CD14-positive monocyte (primary cell): ENCODE measurements at regions not wholly inside any gene's neighbourhood (a gene's known extent, or its start where the extent isn't known, plus 50 kb on each side); places are given as distances from the start of the nearest gene placed in this dataset.

Source experiments
- DNase-seq, 3 donors: peaks; one replicate each; pipeline ENCODE4 v3.0.0-alpha.2; 2011 to 2022
- H2AFZ ChIP-seq: 2 replicates; pipeline ENCODE4 v1.6.0; 2012; ENCODE audit warnings: mild to moderate bottlenecking, low read depth, low read length, inconsistent platforms; ENCODE audit not compliant: insufficient read depth, poor library complexity, severe bottlenecking
- H3K27ac ChIP-seq, 2 donors: 1 replicate in 1 of 2; 2 replicates in 1 of 2; pipeline ENCODE4 v1.5.1; 2012 to 2013; ENCODE audit warnings: low read length in 2 of 2, control low read depth in 1 of 2, inconsistent platforms in 1 of 2, low read depth in 1 of 2, mild to moderate bottlenecking in 1 of 2
- H3K27me3 ChIP-seq, 2 donors: one replicate each; pipeline versions ENCODE4 v1.6.0 to v1.6.1; 2011 to 2013; ENCODE audit warnings: low read length in 2 of 2; ENCODE audit not compliant: control insufficient read depth in 2 of 2, insufficient read depth in 2 of 2
- H3K36me3 ChIP-seq, 2 donors: replicated peaks in 1 of 2; 1 replicate in 1 of 2; 2 replicates in 1 of 2; pipeline versions ENCODE4 v1.5.1 to v1.6.1; 2012 to 2013; ENCODE audit warnings: low read length in 2 of 2, control low read depth in 1 of 2, inconsistent platforms in 1 of 2, mild to moderate bottlenecking in 1 of 2; ENCODE audit not compliant: insufficient read depth in 2 of 2, control insufficient read depth in 1 of 2
- H3K4me1 ChIP-seq, 2 donors: 1 replicate in 1 of 2; 2 replicates in 1 of 2; pipeline versions ENCODE4 v1.5.1 to v1.6.1; 2012 to 2013; ENCODE audit warnings: low read length in 2 of 2, control low read depth in 1 of 2, inconsistent platforms in 1 of 2, mild to moderate bottlenecking in 1 of 2, moderate library complexity in 1 of 2; ENCODE audit not compliant: insufficient read depth in 2 of 2, control insufficient read depth in 1 of 2
- H3K4me2 ChIP-seq: replicated peaks from 2 replicates; pipeline ENCODE3; 2012; ENCODE audit warnings: low read length, moderate library complexity, mild to moderate bottlenecking; ENCODE audit not compliant: poor library complexity, severe bottlenecking; ENCODE audit errors: extremely low read depth
- H3K4me3 ChIP-seq, 3 experiments: fragments of 200-600 bp in 1 of 3; sonication (generic) in 1 of 3; replicated peaks in 1 of 3; 1 replicate in 2 of 3; 2 replicates in 1 of 3; pipeline ENCODE4 v1.5.1; 2011 to 2013; ENCODE audit warnings: low read length in 3 of 3, mild to moderate bottlenecking in 3 of 3, control low read depth in 2 of 3, low read depth in 2 of 3, inconsistent platforms in 1 of 3, moderate library complexity in 1 of 3
- H3K79me2 ChIP-seq: 2 replicates; pipeline ENCODE4 v1.6.0; 2012; ENCODE audit warnings: mild to moderate bottlenecking, control low read depth, inconsistent platforms, low read length, moderate library complexity; ENCODE audit not compliant: insufficient read depth
- H3K9ac ChIP-seq: 2 replicates; pipeline ENCODE4 v1.6.0; 2017; ENCODE audit warnings: low read length, mild to moderate bottlenecking; ENCODE audit not compliant: insufficient read depth, poor library complexity, severe bottlenecking
- H3K9me3 ChIP-seq, 2 donors: replicated peaks in 1 of 2; 1 replicate in 1 of 2; 2 replicates in 1 of 2; pipeline versions ENCODE4 v1.5.1 to v1.6.1; 2012 to 2013; ENCODE audit warnings: low read length in 2 of 2, control low read depth in 1 of 2; ENCODE audit not compliant: control insufficient read depth in 1 of 2, insufficient read depth in 1 of 2
- H4K20me1 ChIP-seq: 2 replicates; pipeline ENCODE4 v1.6.0; 2012; ENCODE audit warnings: mild to moderate bottlenecking, low read length, control low read depth, moderate library complexity; ENCODE audit not compliant: insufficient read depth
- H3K27ac Mint-ChIP-seq, 7 donors: one replicate each; pipeline ENCODE4 v1.8.0; 2020; ENCODE audit warnings: mild to moderate bottlenecking in 7 of 7, mixed read lengths in 7 of 7, moderate library complexity in 6 of 7, inconsistent platforms in 2 of 7
- H3K27me3 Mint-ChIP-seq, 3 donors: one replicate each; pipeline ENCODE4 v1.8.0; 2021 to 2022; ENCODE audit warnings: low read depth in 3 of 3, mild to moderate bottlenecking in 3 of 3, mixed read lengths in 3 of 3, moderate library complexity in 3 of 3, inconsistent platforms in 1 of 3
- H3K36me3 Mint-ChIP-seq, 2 donors: one replicate each; pipeline ENCODE4 v1.8.0; 2020; ENCODE audit warnings: mixed read lengths in 2 of 2, inconsistent platforms in 1 of 2, mild to moderate bottlenecking in 1 of 2
- H3K4me1 Mint-ChIP-seq: one replicate; pipeline ENCODE4 v1.8.0; 2020; ENCODE audit warnings: mild to moderate bottlenecking, mixed read lengths
- H3K4me3 Mint-ChIP-seq, 2 donors: one replicate each; pipeline ENCODE4 v1.8.0; 2020; ENCODE audit warnings: mild to moderate bottlenecking in 2 of 2, mixed read lengths in 2 of 2, moderate library complexity in 1 of 2
- H3K9me3 Mint-ChIP-seq, 7 donors: one replicate each; pipeline ENCODE4 v1.8.0; 2020 to 2022; ENCODE audit warnings: mixed read lengths in 7 of 7, mild to moderate bottlenecking in 6 of 7, moderate library complexity in 6 of 7, inconsistent platforms in 2 of 7
- WGBS: methylation state at CpG from one replicate; pipeline ENCODE4 v1.1.5; 2013; ENCODE audit warnings: missing lambda C conversion rate; ENCODE audit not compliant: insufficient coverage; 5-methylcytosine and 5-hydroxymethylcytosine counted together
- intact Hi-C, 2 donors: fragments of 100-400 bp; cut with micrococcal nuclease; formaldehyde crosslinking; loops; one replicate each; pipeline versions ENCODE4 v1.15.0 to v1.15.1; 2023
- TF ChIP-seq, protein P1 (sequence below): fragments of 200-600 bp; IDR thresholded peaks from one replicate; pipeline ENCODE4 v1.8.0; 2022; ENCODE audit warnings: antibody characterized with exemption, mild to moderate bottlenecking

- peak overlapping the region in 1 of 2 donors; percentile 90 for H3K27ac ChIP-seq
- WGBS, result 18% methylated on average over 8 of the region's 14 CpGs
- peaks cover 0 to 13% of the 10 kb centered on the region in 2 donors for H3K36me3 Mint-ChIP-seq
- H3K9me3 ChIP-seq, result peaks cover 11 to 13% of the 10 kb centered on the region in 2 donors
- no peaks in the 10 kb centered on the region for H3K27me3 ChIP-seq
- H2AFZ ChIP-seq, result peak overlapping the region; percentile 88
- H3K4me3 ChIP-seq, result peak overlapping the region in 2 of 3 experiments; percentile 59 to 81
- peak overlapping the region in 1 of 2 donors; percentile 84 for H3K4me3 Mint-ChIP-seq
- peak overlapping the region in 2 of 7 donors; percentile 81 to 93 for H3K27ac Mint-ChIP-seq
- DNase-seq, result no peak
- TF ChIP-seq, protein P1, sequence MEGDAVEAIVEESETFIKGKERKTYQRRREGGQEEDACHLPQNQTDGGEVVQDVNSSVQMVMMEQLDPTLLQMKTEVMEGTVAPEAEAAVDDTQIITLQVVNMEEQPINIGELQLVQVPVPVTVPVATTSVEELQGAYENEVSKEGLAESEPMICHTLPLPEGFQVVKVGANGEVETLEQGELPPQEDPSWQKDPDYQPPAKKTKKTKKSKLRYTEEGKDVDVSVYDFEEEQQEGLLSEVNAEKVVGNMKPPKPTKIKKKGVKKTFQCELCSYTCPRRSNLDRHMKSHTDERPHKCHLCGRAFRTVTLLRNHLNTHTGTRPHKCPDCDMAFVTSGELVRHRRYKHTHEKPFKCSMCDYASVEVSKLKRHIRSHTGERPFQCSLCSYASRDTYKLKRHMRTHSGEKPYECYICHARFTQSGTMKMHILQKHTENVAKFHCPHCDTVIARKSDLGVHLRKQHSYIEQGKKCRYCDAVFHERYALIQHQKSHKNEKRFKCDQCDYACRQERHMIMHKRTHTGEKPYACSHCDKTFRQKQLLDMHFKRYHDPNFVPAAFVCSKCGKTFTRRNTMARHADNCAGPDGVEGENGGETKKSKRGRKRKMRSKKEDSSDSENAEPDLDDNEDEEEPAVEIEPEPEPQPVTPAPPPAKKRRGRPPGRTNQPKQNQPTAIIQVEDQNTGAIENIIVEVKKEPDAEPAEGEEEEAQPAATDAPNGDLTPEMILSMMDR, result no peak
- H3K36me3 ChIP-seq, result no peaks in the 10 kb centered on the region
- H3K79me2 ChIP-seq, result no peaks in the 10 kb centered on the region
- H3K4me2 ChIP-seq, result peak overlapping the region; percentile 94
- peaks cover 59% of the 10 kb centered on the region for H3K4me1 Mint-ChIP-seq
- intact Hi-C loops, result no loop called here
- H4K20me1 ChIP-seq, result no peaks in the 10 kb centered on the region
- no peaks in the 10 kb centered on the region for H3K27me3 Mint-ChIP-seq
- peaks cover 7 to 14% (median 11%) of the 10 kb centered on the region in 7 donors for H3K9me3 Mint-ChIP-seq
- H3K4me1 ChIP-seq, result peaks cover 64 to 75% of the 10 kb centered on the region in 2 donors
- H3K9ac ChIP-seq, result peak overlapping the region; percentile 81
Observed at GRCh38 chr9:129351058-129351641, 173.1 kb upstream of the IER5L start.

- Histone ChIP-seq H4K20me1 (no peaks in the 10 kb centered on the region), H3K79me2 (peaks cover 3% of the 10 kb centered on the region), H3K9ac (no peak overlapping the region), H3K27me3 (no peaks in the 10 kb centered on the region), H3K27ac (peak overlapping the region in 1 of 2 donors; percentile 90), H3K36me3 (no peaks in the 10 kb centered on the region), H3K4me3 (no peak overlapping the region), H3K4me1 (peaks cover 73 to 83% of the 10 kb centered on the region in 2 donors), H3K4me2 (no peak overlapping the region), H2AFZ (no peak overlapping the region), H3K9me3 (peaks cover 4 to 5% of the 10 kb centered on the region in 2 donors)
- no peak overlapping the region for H3K4me3 Mint-ChIP-seq
- peak overlapping the region in 1 of 7 donors; percentile 45 for H3K27ac Mint-ChIP-seq
- peaks cover 67% of the 10 kb centered on the region for H3K4me1 Mint-ChIP-seq
- peaks cover 0 to 11% of the 10 kb centered on the region in 2 donors for H3K36me3 Mint-ChIP-seq
- intact Hi-C loops, result no loop called here
- no peaks in the 10 kb centered on the region for H3K27me3 Mint-ChIP-seq
- TF ChIP-seq, protein P1, result no peak
- peaks cover under 1 to 6% (median 4%) of the 10 kb centered on the region in 7 donors for H3K9me3 Mint-ChIP-seq
- no peak for DNase-seq
- WGBS, result 92% methylated on average over 12 of the region's 25 CpGs
Observed at GRCh38 chr9:129350143-129350935, 172.3 kb upstream of the IER5L start.
